ENCODE measurements at regions not wholly inside any gene's neighbourhood (a gene's known extent, or its start where the extent isn't known, plus 50 kb on each side); places are given as distances from the start of the nearest gene placed in this dataset. TPM values are rescaled to one million over a fixed set of nuclear protein-coding genes. Genes with fewer than 3 reads are reported as not detected.
A peak's percentile ranks its signal among the peaks of the same experiment; 100 is the strongest.
"Not testable (repeated sequence)": the region's sequence is repeated elsewhere in the genome, so short reads cannot be mapped to it uniquely, and the experiment has no call there.

GRCh38 chr2:87692914-87693313 is 55.0 kb upstream of the PLGLB2 start:
- H4K20me1 ChIP-seq (replicated peaks; ENCODE audit: control insufficient read depth, extremely low read depth, insufficient read depth, low read length); H3K9me3 ChIP-seq (replicated peaks; ENCODE audit: control insufficient read depth, insufficient read depth, low read length); H3K4me2 ChIP-seq (ENCODE audit: insufficient read depth, low read length); CTCF ChIA-PET; H3K9me1 ChIP-seq (replicated peaks; ENCODE audit: control insufficient read depth, extremely low read depth, insufficient read depth, low read length); H3K4me3 ChIP-seq (replicated peaks in 1 of 3; ENCODE audit: insufficient read depth in 1 of 3, low read depth in 1 of 3, low read length in 3 of 3); H3K79me2 ChIP-seq (ENCODE audit: control insufficient read depth, insufficient read depth, low read length); H3K9ac ChIP-seq (replicated peaks; ENCODE audit: extremely low read depth, insufficient read depth, low read length); H2AFZ ChIP-seq (ENCODE audit: low read depth, low read length); H3K27me3 ChIP-seq (ENCODE audit: control insufficient read depth in 2 of 2, insufficient read depth in 2 of 2, low read length in 2 of 2); intact Hi-C loops (cut with micrococcal nuclease); POLR2A ChIA-PET; DNase-seq (ENCODE audit: low read depth, low spot score); H3K27ac ChIP-seq (ENCODE audit: insufficient read depth, low read depth, low read length); BruUV-seq (replicated peaks); H3K36me3 ChIP-seq (ENCODE audit: control insufficient read depth in 2 of 2, extremely low read depth in 1 of 2, insufficient read depth in 2 of 2, low read length in 2 of 2); H3K4me1 ChIP-seq (ENCODE audit: control insufficient read depth, extremely low read depth, insufficient read depth, low read length); dilution Hi-C loops (cut with MboI; ENCODE audit: extremely low pct_ligation_motif_present, low sequenced_read_pairs): not testable (repeated sequence)
- FAIRE-seq, result peak; percentile 24

GRCh38 chr2:87693882-87694281 is 54.0 kb upstream of the PLGLB2 start:
- FAIRE-seq; dilution Hi-C loops (cut with MboI; ENCODE audit: extremely low pct_ligation_motif_present, low sequenced_read_pairs); BruUV-seq (replicated peaks); H3K79me2 ChIP-seq (ENCODE audit: control insufficient read depth, insufficient read depth, low read length); H2AFZ ChIP-seq (ENCODE audit: low read depth, low read length); H3K9ac ChIP-seq (replicated peaks; ENCODE audit: extremely low read depth, insufficient read depth, low read length); CTCF ChIA-PET; H4K20me1 ChIP-seq (replicated peaks; ENCODE audit: control insufficient read depth, extremely low read depth, insufficient read depth, low read length); H3K27ac ChIP-seq (ENCODE audit: insufficient read depth, low read depth, low read length); H3K4me2 ChIP-seq (ENCODE audit: insufficient read depth, low read length); H3K4me3 ChIP-seq (replicated peaks in 1 of 3; ENCODE audit: insufficient read depth in 1 of 3, low read depth in 1 of 3, low read length in 3 of 3); intact Hi-C loops (cut with micrococcal nuclease); H3K36me3 ChIP-seq (ENCODE audit: control insufficient read depth in 2 of 2, extremely low read depth in 1 of 2, insufficient read depth in 2 of 2, low read length in 2 of 2); H3K9me1 ChIP-seq (replicated peaks; ENCODE audit: control insufficient read depth, extremely low read depth, insufficient read depth, low read length); H3K4me1 ChIP-seq (ENCODE audit: control insufficient read depth, extremely low read depth, insufficient read depth, low read length); H3K27me3 ChIP-seq (ENCODE audit: control insufficient read depth in 2 of 2, insufficient read depth in 2 of 2, low read length in 2 of 2); H3K9me3 ChIP-seq (replicated peaks; ENCODE audit: control insufficient read depth, insufficient read depth, low read length); DNase-seq (ENCODE audit: low read depth, low spot score); POLR2A ChIA-PET: not testable (repeated sequence)

GRCh38 chr2:87695596-87696323 is 52.1 kb upstream of the PLGLB2 start:
- not testable (repeated sequence) for FAIRE-seq; DNase-seq (ENCODE audit: low read depth, low spot score)

More at GRCh38 chr2:87695596-87696323, 52.1 kb upstream of the PLGLB2 start:
- H3K9me3 ChIP-seq (replicated peaks; ENCODE audit: control insufficient read depth, insufficient read depth, low read length); CTCF ChIA-PET; H3K27me3 ChIP-seq (ENCODE audit: control insufficient read depth in 2 of 2, insufficient read depth in 2 of 2, low read length in 2 of 2); H3K4me1 ChIP-seq (ENCODE audit: control insufficient read depth, extremely low read depth, insufficient read depth, low read length); BruUV-seq (replicated peaks); H3K4me2 ChIP-seq (ENCODE audit: insufficient read depth, low read length); H3K9me1 ChIP-seq (replicated peaks; ENCODE audit: control insufficient read depth, extremely low read depth, insufficient read depth, low read length); H3K9ac ChIP-seq (replicated peaks; ENCODE audit: extremely low read depth, insufficient read depth, low read length); dilution Hi-C loops (cut with MboI; ENCODE audit: extremely low pct_ligation_motif_present, low sequenced_read_pairs); POLR2A ChIA-PET; H3K79me2 ChIP-seq (ENCODE audit: control insufficient read depth, insufficient read depth, low read length); H3K36me3 ChIP-seq (ENCODE audit: control insufficient read depth in 2 of 2, extremely low read depth in 1 of 2, insufficient read depth in 2 of 2, low read length in 2 of 2); H2AFZ ChIP-seq (ENCODE audit: low read depth, low read length); intact Hi-C loops (cut with micrococcal nuclease); H4K20me1 ChIP-seq (replicated peaks; ENCODE audit: control insufficient read depth, extremely low read depth, insufficient read depth, low read length); H3K27ac ChIP-seq (ENCODE audit: insufficient read depth, low read depth, low read length); H3K4me3 ChIP-seq (replicated peaks in 1 of 3; ENCODE audit: insufficient read depth in 1 of 3, low read depth in 1 of 3, low read length in 3 of 3): not testable (repeated sequence)

MicroRNAs encoded in the stretch of these regions (microRNA counts, 767-probe panel; counts per million panel counts)
- microRNA hsa-miR-4435, result 723 counts per million, percentile 96 among the panel's probes with 10 or more counts

Small RNAs in the stretch of these regions (microRNA-seq; reads per million reads assigned to microRNA genes)
- gene MIR4771-1 (ENCODE audit: borderline number of aligned reads, borderline replicate concordance), result not detected

Small RNAs in the stretch of these regions (small RNA-seq; reads per million reads assigned to genes)
- gene MIR4771-1 (ENCODE audit: insufficient read depth, insufficient read length, low read depth, low replicate concordance), result not detected
